Thymus (tissue), 11 donors: ENCODE measurements at regions not wholly inside any gene's neighbourhood (a gene's known extent, or its start where the extent isn't known, plus 50 kb on each side); places are given as distances from the start of the nearest gene placed in this dataset.

Experiments used
- DNase-seq, 9 donors: peaks; one replicate each; pipeline ENCODE4 v3.0.0-alpha.2; 2013; ENCODE audit warnings: low spot score in 9 of 9, low read depth in 6 of 9, missing footprints in 1 of 9
- H3K27ac ChIP-seq, 2 donors: one replicate each; pipeline ENCODE4 v1.5.1; 2013; ENCODE audit warnings: control low read depth in 1 of 2, low read depth in 1 of 2, low read length in 1 of 2, mild to moderate bottlenecking in 1 of 2, moderate library complexity in 1 of 2
- H3K27me3 ChIP-seq, 2 donors: one replicate each; pipeline ENCODE4 v1.5.1; 2013; ENCODE audit warnings: low read length in 1 of 2; ENCODE audit not compliant: control insufficient read depth in 2 of 2, insufficient read depth in 1 of 2
- H3K36me3 ChIP-seq, 2 donors: one replicate each; pipeline ENCODE4 v1.5.1; 2013; ENCODE audit warnings: low read length in 1 of 2, mild to moderate bottlenecking in 1 of 2, moderate library complexity in 1 of 2; ENCODE audit not compliant: control insufficient read depth in 2 of 2, insufficient read depth in 2 of 2
- H3K4me1 ChIP-seq, 2 donors: one replicate each; pipeline ENCODE4 v1.5.1; 2013; ENCODE audit warnings: low read length in 2 of 2; ENCODE audit not compliant: control insufficient read depth in 2 of 2, insufficient read depth in 2 of 2
- H3K4me3 ChIP-seq, 2 donors: one replicate each; pipeline ENCODE4 v1.5.1; 2013; ENCODE audit warnings: low read length in 2 of 2, control low read depth in 1 of 2, mild to moderate bottlenecking in 1 of 2
- H3K9me3 ChIP-seq, 2 donors: one replicate each; pipeline ENCODE4 v1.5.1; 2013; ENCODE audit warnings: low read length in 1 of 2, mild to moderate bottlenecking in 1 of 2; ENCODE audit not compliant: control insufficient read depth in 2 of 2, insufficient read depth in 1 of 2
- whole genome bisulfite sequencing: extraction: QIAGEN DNeasy Blood & Tissue Kit; methylation state at CpG from one replicate; pipeline ENCODE4 v1.1.7; 2013; 5-methylcytosine and 5-hydroxymethylcytosine counted together
- donor health status: healthy.

- 95% methylated on average over 1 of the region's 1 CpG for WGBS
- H3K9me3 ChIP-seq = no peaks in the 10 kb centered on the region
- DNase-seq = no peak
- H3K27ac ChIP-seq = no peak overlapping the region
- no peaks in the 10 kb centered on the region for H3K27me3 ChIP-seq
- H3K4me3 ChIP-seq = no peak overlapping the region
- H3K36me3 ChIP-seq = no peaks in the 10 kb centered on the region
- H3K4me1 ChIP-seq = no peaks in the 10 kb centered on the region
Observed at GRCh38 chr4:13892739-13893105, 265.2 kb upstream of the BOD1L1 start.

- Histone ChIP-seq H3K4me1 (no peaks in the 10 kb centered on the region), H3K36me3 (no peaks in the 10 kb centered on the region), H3K9me3 (no peaks in the 10 kb centered on the region), H3K4me3 (no peak overlapping the region), H3K27me3 (no peaks in the 10 kb centered on the region), H3K27ac (no peak overlapping the region)
- WGBS = 88% methylated on average over 3 of the region's 3 CpGs
- no peak for DNase-seq
Observed at GRCh38 chr4:13893211-13893610, 265.7 kb upstream of the BOD1L1 start.

DNA sequence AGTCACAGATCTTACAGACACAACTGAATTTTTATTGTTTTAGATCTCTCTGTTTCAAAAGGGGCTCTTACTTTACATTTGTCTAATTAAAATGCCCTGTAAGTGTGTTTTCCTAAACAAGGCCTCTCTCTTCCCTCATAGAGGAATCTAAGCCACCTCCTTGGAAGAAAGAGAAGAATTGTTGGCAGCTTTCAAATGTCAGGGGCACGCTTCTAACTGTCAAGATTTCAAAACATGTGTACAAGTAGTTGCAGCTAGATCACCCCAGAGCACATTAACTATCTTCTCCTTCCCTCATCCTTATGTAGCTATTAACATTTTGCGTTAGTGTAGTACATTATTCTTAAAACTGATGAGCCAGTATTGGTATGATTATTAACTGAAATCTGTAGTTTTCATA lies 266.5 kb upstream of the BOD1L1 start:
- H3K27ac ChIP-seq = no peak overlapping the region
- 94% methylated on average over 2 of the region's 2 CpGs for WGBS
- no peak for DNase-seq

DNA sequence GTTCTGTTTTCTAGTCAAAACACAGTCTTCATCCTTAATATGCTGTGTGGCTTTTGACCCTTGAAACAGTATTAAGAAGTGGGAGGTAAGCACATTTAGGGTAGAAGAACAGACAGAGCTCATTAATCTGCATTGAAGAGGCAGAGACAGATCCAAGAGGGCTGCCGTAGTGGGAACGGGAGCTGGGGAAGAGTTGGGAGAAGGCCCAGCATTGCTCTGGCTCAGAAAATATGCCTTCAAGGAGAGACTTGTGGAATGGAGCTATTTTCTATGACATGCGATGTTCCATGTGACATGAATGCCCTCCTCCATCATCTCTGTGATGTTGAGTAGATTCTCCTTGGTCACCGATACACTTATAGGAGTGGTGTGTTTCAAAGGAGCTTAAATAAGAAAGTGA lies 273.3 kb upstream of the BOD1L1 start:
- Histone ChIP-seq H3K27ac (no peak overlapping the region), H3K4me1 (no peaks in the 10 kb centered on the region), H3K9me3 (no peaks in the 10 kb centered on the region), H3K36me3 (no peaks in the 10 kb centered on the region), H3K27me3 (no peaks in the 10 kb centered on the region), H3K4me3 (no peak overlapping the region)
- DNase-seq = no peak
- 98% methylated on average over 4 of the region's 4 CpGs for WGBS

More for the DNA sequence above, 266.5 kb upstream of the BOD1L1 start:
- Histone ChIP-seq H3K27me3 (no peaks in the 10 kb centered on the region), H3K36me3 (no peaks in the 10 kb centered on the region), H3K9me3 (no peaks in the 10 kb centered on the region), H3K4me1 (no peaks in the 10 kb centered on the region), H3K4me3 (no peak overlapping the region)

DNA sequence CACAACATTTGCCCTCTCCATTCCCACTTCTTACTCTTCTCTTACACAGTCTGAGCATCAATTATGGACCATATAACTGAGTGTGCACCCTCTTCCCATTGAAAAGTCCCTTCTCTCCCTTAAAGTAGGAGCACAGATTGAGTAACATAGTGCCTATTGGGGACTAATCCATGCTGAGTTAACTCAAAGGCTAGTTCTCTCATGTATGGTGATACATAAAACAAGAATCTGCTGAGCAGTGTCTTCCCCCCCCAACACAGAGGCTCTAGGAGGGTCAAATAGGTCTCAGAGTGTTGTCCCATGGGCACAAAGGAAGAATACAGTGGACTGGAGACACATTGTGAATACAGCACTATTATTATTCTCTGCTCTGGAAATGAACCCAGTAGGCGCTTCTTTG lies 274.6 kb upstream of the BOD1L1 start:
- WGBS = 92% methylated on average over 1 of the region's 1 CpG
- H3K4me1 ChIP-seq = no peaks in the 10 kb centered on the region
- no peak for DNase-seq
- no peak overlapping the region for H3K27ac ChIP-seq
- H3K4me3 ChIP-seq = no peak overlapping the region
- no peaks in the 10 kb centered on the region for H3K9me3 ChIP-seq
- H3K36me3 ChIP-seq = no peaks in the 10 kb centered on the region
- H3K27me3 ChIP-seq = no peaks in the 10 kb centered on the region

DNA sequence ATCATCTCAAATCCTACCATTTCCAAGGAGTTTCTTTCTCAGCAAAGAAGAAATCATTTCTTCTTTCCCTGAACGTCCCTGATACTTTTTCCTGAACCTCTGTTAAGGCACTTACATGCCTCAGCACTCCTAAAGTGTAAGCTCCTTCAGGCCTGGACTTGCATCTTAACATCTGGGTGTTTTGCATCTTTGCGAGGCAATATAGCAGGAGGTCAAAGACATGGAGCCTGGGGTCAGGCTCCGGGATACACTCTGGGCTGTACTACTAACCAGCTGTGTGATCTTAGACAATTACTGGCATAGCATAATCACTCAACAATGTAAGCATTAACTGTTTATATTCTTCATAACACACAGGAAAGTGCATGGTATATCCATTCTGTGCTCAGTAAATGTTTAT lies 275.5 kb upstream of the BOD1L1 start:
- Histone ChIP-seq H3K27ac (no peak overlapping the region), H3K4me1 (no peaks in the 10 kb centered on the region), H3K27me3 (no peaks in the 10 kb centered on the region), H3K9me3 (no peaks in the 10 kb centered on the region), H3K4me3 (no peak overlapping the region), H3K36me3 (no peaks in the 10 kb centered on the region)
- 91% methylated on average over 3 of the region's 3 CpGs for WGBS
- DNase-seq = no peak

GRCh38 chr4:13903901-13904300 lies 276.4 kb upstream of the BOD1L1 start:
- Histone ChIP-seq H3K36me3 (no peaks in the 10 kb centered on the region), H3K27ac (no peak overlapping the region), H3K4me3 (no peak overlapping the region), H3K9me3 (no peaks in the 10 kb centered on the region), H3K27me3 (no peaks in the 10 kb centered on the region), H3K4me1 (no peaks in the 10 kb centered on the region)
- no peak for DNase-seq
- WGBS = 95% methylated on average over 6 of the region's 6 CpGs

DNA sequence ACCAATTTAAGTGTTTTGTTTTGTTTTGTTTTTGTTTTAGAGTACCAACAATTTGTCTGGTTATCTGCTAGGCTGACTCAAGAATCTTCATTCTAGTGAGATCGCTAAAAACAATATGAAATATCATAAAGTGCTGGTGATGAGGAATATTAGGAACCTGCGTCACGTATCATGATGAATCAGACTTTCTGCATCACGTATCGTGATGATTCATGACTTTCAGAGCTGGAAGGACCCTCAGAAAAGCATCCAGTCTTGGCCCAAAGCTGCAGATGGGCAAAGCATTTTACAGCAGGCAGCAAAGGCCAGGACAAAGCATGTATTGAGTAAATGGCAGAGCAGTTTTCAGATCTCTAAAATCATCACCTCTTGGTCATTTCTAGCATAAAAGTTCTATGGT lies 278.0 kb upstream of the BOD1L1 start:
- Histone ChIP-seq H3K27ac (no peak overlapping the region), H3K4me1 (no peaks in the 10 kb centered on the region), H3K36me3 (no peaks in the 10 kb centered on the region), H3K27me3 (no peaks in the 10 kb centered on the region), H3K9me3 (no peaks in the 10 kb centered on the region), H3K4me3 (no peak overlapping the region)
- no peak for DNase-seq
- 97% methylated on average over 5 of the region's 5 CpGs for WGBS

DNA sequence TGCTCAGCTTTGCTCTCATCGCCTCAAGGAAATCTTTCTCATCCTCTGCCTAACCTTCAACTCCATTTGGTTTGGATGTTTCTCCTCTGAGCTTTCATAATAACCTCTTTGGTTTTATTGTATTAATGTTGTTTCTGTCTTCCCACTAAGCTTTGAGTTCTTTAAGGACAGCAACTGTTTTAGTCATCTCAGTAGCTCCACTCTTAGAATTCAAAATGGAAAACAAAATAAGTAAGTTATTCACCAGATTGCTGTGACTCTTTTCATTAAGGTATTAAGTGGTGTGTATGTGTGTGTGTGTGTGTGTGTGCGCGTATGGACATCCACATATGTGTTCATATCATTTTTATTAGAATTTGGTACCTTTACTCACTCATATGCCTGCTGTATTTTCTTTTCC lies 279.2 kb upstream of the BOD1L1 start:
- Histone ChIP-seq H3K9me3 (no peaks in the 10 kb centered on the region), H3K36me3 (no peaks in the 10 kb centered on the region), H3K27me3 (no peaks in the 10 kb centered on the region), H3K4me1 (no peaks in the 10 kb centered on the region), H3K4me3 (no peak overlapping the region), H3K27ac (no peak overlapping the region)
- no peak for DNase-seq
- 98% methylated on average over 3 of the region's 3 CpGs for WGBS

- Histone ChIP-seq H3K4me1 (no peaks in the 10 kb centered on the region), H3K9me3 (no peaks in the 10 kb centered on the region), H3K27ac (no peak overlapping the region), H3K36me3 (no peaks in the 10 kb centered on the region), H3K27me3 (no peaks in the 10 kb centered on the region), H3K4me3 (no peak overlapping the region)
- 92% methylated on average over 1 of the region's 1 CpG for WGBS
- DNase-seq = no peak
Observed at GRCh38 chr4:13907255-13907751, 279.8 kb upstream of the BOD1L1 start.
